AG04449 (cell line): ENCODE measurements at regions not wholly inside any gene's neighbourhood (a gene's known extent, or its start where the extent isn't known, plus 50 kb on each side); places are given as distances from the start of the nearest gene placed in this dataset.

Experiments
- CTCF ChIA-PET: fragments of 350-600 bp; formaldehyde crosslinking; extraction: SDS; loops from one replicate; lab custom pipeline; 2021; ENCODE audit warnings: antibody characterized with exemption; lab: Yijun Ruan, JAX
- POLR2A ChIA-PET: fragments of 400-600, 350-600 bp; formaldehyde crosslinking; extraction: SDS; loops from one replicate; lab custom pipeline; 2020; ENCODE audit warnings: antibody characterized with exemption, inconsistent platforms; lab: Yijun Ruan, JAX
- DNase-seq: peaks from one replicate; pipeline ENCODE4 v3.0.0-alpha.2; 2010; ENCODE audit warnings: low read depth, low spot score
- H3K4me3 ChIP-seq: 2 replicates; pipeline ENCODE4 v1.5.1; 2011; ENCODE audit warnings: low read depth, mild to moderate bottlenecking, control low read depth, low read length
- TF ChIP-seq, protein P1 (sequence below): IDR thresholded peaks from one replicate; pipeline ENCODE4 v1.5.1; 2011; ENCODE audit warnings: mild to moderate bottlenecking, moderate library complexity, low read length, control low read depth, inconsistent platforms; ENCODE audit not compliant: insufficient read depth; ENCODE audit errors: missing control alignments

DNA sequence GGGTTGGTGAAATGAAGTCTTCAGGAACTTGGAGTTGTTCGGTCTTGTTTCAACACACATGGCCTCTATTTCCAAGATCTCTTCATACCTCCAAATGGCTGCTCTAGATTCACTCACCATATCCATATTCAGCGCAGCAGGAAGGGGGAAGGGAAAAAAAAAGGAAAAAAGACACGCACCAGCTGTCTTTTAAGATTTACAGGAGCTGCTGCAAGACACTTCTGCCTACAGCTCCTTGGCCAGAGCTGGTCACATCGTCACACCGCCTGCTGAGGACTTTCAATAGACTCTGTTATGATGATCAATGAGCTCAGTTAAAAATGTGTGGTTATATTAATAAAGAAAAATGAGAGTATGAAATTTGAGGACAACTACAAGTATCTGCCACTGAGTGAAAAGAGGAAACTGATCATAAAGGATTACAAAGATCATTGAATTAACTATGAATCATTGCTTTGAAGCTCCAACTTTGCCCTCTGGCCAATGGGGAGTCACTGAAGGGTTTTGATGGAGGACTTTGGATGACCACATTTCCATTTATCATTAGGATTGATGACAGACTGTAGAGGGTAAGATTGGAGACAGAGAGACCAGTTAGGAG lies 182.1 kb upstream of the HMGA2 start:
- ChIA-PET CTCF (no interaction called here), POLR2A (interaction anchor here (1.0 kb wide), 1 partner anchor 27 kb away, joined by 3 read pairs; no protein-coding TSS in a partner anchor)
- TF ChIP-seq, protein P1, sequence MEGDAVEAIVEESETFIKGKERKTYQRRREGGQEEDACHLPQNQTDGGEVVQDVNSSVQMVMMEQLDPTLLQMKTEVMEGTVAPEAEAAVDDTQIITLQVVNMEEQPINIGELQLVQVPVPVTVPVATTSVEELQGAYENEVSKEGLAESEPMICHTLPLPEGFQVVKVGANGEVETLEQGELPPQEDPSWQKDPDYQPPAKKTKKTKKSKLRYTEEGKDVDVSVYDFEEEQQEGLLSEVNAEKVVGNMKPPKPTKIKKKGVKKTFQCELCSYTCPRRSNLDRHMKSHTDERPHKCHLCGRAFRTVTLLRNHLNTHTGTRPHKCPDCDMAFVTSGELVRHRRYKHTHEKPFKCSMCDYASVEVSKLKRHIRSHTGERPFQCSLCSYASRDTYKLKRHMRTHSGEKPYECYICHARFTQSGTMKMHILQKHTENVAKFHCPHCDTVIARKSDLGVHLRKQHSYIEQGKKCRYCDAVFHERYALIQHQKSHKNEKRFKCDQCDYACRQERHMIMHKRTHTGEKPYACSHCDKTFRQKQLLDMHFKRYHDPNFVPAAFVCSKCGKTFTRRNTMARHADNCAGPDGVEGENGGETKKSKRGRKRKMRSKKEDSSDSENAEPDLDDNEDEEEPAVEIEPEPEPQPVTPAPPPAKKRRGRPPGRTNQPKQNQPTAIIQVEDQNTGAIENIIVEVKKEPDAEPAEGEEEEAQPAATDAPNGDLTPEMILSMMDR, result no peak
- no peak overlapping the region for H3K4me3 ChIP-seq
- no peak for DNase-seq

DNA sequence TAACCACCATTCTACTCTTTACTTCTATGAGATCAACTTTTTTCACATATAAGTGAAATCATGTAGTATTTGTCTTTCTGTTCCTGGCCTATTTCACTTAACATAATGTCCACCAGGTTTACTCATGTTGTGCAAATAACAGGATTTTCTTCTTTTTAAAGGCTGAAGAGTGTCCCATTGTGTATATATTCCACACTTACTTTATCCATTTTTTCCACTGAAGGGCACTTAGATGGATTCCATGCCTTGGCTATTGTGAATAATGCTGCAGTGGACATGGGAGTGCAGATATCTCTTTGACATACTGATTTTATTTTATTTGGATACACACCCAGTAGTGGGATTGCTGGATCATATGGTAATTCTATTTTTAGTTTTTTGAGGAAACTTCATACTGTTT lies 181.1 kb upstream of the HMGA2 start:
- ChIA-PET POLR2A (interaction anchor here (1.0 kb wide), 1 partner anchor 28 kb away, joined by 3 read pairs; no protein-coding TSS in a partner anchor), CTCF (no interaction called here)
- DNase-seq, result no peak
- no peak overlapping the region for H3K4me3 ChIP-seq
- TF ChIP-seq, protein P1, result no peak

DNA sequence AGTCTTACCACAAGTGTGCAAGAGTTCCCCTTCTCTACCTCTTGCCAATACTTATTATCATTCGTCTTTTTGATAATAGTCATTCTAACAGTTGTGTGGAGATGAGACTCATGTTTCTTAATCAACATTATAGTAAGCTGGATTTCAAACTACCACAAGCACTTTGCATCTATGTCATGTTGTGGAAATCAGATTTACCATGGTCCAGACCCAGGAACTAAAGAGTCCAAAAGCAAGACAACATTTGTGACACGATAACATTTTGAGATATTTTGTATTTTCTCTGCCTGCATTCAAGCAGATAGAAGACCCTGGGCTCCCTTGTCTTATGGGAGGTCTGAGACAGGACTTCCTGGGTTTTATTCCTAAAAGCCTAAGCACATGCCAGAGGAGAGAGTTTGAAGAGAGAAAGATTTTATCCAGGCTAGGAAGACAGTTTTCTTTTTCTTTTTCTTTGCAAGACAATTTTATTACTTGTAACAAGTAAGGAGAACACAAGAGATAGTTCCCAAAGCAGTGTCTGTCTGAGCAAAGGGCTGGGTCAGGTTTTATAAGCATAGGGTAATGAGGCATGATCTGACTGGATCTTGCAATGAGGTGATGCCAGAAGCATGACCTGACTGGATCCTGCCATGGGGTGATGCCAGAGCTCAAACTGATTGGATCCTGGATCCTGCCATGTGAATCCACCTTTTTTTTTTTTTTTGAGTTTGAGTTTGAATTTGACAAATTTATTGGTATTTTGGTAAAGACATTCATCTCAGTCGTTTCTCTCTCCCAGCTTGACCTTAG lies 180.5 kb upstream of the HMGA2 start:
- TF ChIP-seq, protein P1, result no peak
- DNase-seq, result no peak
- CTCF ChIA-PET, result interaction anchor here (0.7 kb wide), 1 partner anchor 482 kb away, joined by 3 read pairs; no protein-coding TSS in a partner anchor
- POLR2A ChIA-PET, result no interaction called here
- no peak overlapping the region for H3K4me3 ChIP-seq

DNA sequence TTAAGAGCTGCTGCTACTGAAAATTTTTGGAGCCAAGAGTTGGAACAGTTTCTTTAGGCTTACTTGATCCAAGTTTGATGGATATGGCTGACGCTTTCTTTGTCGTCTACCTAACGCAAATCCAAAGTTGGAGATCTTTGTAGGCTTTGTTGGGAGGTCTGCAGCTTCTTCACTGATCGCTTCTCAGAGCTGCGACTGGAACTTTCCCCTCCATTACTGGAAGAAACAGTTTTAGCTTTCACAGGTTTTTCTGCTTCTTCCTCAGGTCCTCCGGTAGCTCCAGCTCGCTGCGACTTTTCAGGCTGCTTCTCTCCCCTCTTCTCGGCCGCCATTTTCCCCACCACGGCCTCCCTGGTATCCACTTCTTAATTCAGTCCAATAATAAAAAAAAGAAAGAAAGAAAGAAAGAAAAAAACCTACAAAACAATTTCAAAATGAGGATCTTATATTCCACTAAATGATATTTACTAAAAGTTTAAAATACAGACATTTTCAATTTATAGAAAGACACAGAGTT lies 178.1 kb upstream of the HMGA2 start:
- no peak overlapping the region for H3K4me3 ChIP-seq
- CTCF ChIA-PET, result interaction anchor here (0.8 to 2.3 kb wide), 4 partner anchors 9 to 43 kb away, joined by 3 to 6 read pairs (median 3); no protein-coding TSS in a partner anchor
- TF ChIP-seq, protein P1, result no peak
- DNase-seq, result no peak
- POLR2A ChIA-PET, result no interaction called here

DNA sequence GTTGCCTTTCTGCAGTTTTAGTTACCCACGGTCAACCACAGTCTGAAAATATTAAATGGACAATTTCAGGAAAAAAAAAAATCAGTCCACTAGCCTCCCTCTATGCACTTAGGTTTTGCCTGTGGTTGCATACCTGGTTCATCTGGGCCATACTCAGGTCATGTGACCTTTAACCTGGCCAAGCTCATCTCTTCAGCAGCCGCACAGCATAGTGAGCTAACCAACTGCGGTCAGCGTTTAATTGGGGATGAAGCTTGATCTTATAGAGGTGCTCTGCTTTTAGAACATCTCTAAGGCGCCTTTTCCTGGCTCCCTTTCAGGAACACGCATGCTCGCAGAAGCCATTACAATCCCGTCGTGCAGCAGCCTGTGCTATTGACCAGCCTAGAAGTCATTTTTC lies 177.2 kb upstream of the HMGA2 start:
- ChIA-PET POLR2A (no interaction called here), CTCF (interaction anchor here (2.3 kb wide), 1 partner anchor 27 kb away, joined by 6 read pairs; no protein-coding TSS in a partner anchor)
- no peak for DNase-seq
- TF ChIP-seq, protein P1, result no peak
- H3K4me3 ChIP-seq, result no peak overlapping the region

DNA sequence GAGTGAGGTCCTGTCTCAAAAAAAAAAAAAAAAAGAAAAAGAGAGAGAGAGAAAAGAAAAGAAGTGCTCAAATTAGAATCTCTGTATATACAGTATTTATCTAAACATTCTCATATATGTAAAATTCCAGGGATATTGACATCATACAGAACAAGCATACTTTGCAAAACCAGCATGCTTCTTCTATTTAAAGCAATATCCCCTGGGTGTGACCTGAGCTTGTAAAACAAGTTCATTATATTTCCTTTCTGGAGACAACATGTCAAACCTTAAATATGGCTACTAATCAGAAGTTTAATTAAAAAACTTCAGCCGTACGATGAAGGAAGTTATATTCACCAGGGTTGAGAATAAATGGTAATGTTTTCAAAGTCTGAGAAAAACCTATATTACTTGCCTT lies 175.8 kb upstream of the HMGA2 start:
- CTCF ChIA-PET, result interaction anchor here (0.9 to 2.3 kb wide), 5 partner anchors 9 to 46 kb away, joined by 3 to 6 read pairs (median 4); no protein-coding TSS in a partner anchor

More for the DNA sequence above, 175.8 kb upstream of the HMGA2 start:
- TF ChIP-seq, protein P1, result no peak
- no peak for DNase-seq
- H3K4me3 ChIP-seq, result no peak overlapping the region
- POLR2A ChIA-PET, result interaction anchor here (0.6 to 1.2 kb wide), 4 partner anchors 9 to 39 kb away, joined by 3 to 5 read pairs (median 3); no protein-coding TSS in a partner anchor
